GM23338 (cell line): ENCODE measurements at regions not wholly inside any gene's neighbourhood (a gene's known extent, or its start where the extent isn't known, plus 50 kb on each side); places are given as distances from the start of the nearest gene placed in this dataset.

Source experiments
- ATAC-seq: fragments of 200-7000 bp; cut with Tn5 transposase; 3 replicates; pipeline ENCODE4 v1.9.1; 2020
- DNase-seq: peaks from one replicate; pipeline ENCODE4 v3.0.0-alpha.2; 2015; ENCODE audit warnings: low spot score
- H2AFZ ChIP-seq: fragments of 200-600 bp; sonication (generic); 2 replicates; pipeline ENCODE4 v1.8.0; 2016; ENCODE audit warnings: antibody characterized with exemption, mild to moderate bottlenecking, moderate library complexity
- H3F3A ChIP-seq: fragments of 200-600 bp; sonication (generic); replicated peaks from 2 replicates; pipeline ENCODE4 v1.8.0; 2017; ENCODE audit warnings: antibody characterized with exemption, mixed run types, low read depth
- H3K27ac ChIP-seq: fragments of 200-600 bp; sonication (generic); 2 replicates; pipeline ENCODE4 v1.6.1; 2016; ENCODE audit warnings: low read depth
- H3K27me3 ChIP-seq: fragments of 200-600 bp; sonication (generic); 2 replicates; pipeline ENCODE4 v1.8.0; 2016; ENCODE audit warnings: mild to moderate bottlenecking, mixed run types, moderate library complexity; ENCODE audit not compliant: insufficient read depth
- H3K36me3 ChIP-seq: fragments of 200-600 bp; sonication (generic); 2 replicates; pipeline ENCODE4 v1.8.0; 2016; ENCODE audit warnings: mild to moderate bottlenecking; ENCODE audit not compliant: insufficient read depth
- H3K4me1 ChIP-seq: fragments of 200-600 bp; sonication (generic); 2 replicates; pipeline ENCODE4 v1.8.0; 2016; ENCODE audit warnings: mild to moderate bottlenecking, moderate library complexity; ENCODE audit not compliant: insufficient read depth
- H3K4me2 ChIP-seq: fragments of 200-600 bp; sonication (generic); 2 replicates; pipeline ENCODE4 v1.7.1; 2017; ENCODE audit warnings: mixed run types
- H3K4me3 ChIP-seq: fragments of 200-600 bp; sonication (generic); 2 replicates; pipeline ENCODE4 v1.6.1; 2016; ENCODE audit warnings: mixed run types
- H3K79me2 ChIP-seq: fragments of 200-600 bp; sonication (generic); replicated peaks from 2 replicates; pipeline ENCODE4 v1.8.0; 2017; ENCODE audit warnings: mild to moderate bottlenecking; ENCODE audit not compliant: insufficient read depth
- H3K9me2 ChIP-seq: fragments of 200-600 bp; sonication (generic); 2 replicates; pipeline ENCODE4 v1.8.0; 2017; ENCODE audit not compliant: insufficient read depth
- H4K20me1 ChIP-seq: fragments of 200-600 bp; sonication (generic); replicated peaks from 2 replicates; pipeline ENCODE4 v1.8.0; 2017; ENCODE audit warnings: mild to moderate bottlenecking; ENCODE audit not compliant: insufficient read depth
- H3K27ac Mint-ChIP-seq: 2 replicates; pipeline ENCODE4 v1.8.0; 2020; ENCODE audit warnings: inconsistent platforms, mild to moderate bottlenecking, moderate library complexity, mixed read lengths
- H3K27me3 Mint-ChIP-seq: 3 replicates; pipeline ENCODE4 v1.8.0; 2022; ENCODE audit warnings: low read depth, mild to moderate bottlenecking, moderate library complexity, mixed read lengths, inconsistent platforms; ENCODE audit not compliant: insufficient read depth, poor library complexity
- H3K36me3 Mint-ChIP-seq: 3 replicates; pipeline ENCODE4 v1.8.0; 2021; ENCODE audit warnings: low read depth, mild to moderate bottlenecking, inconsistent platforms, moderate library complexity, mixed read lengths
- H3K4me1 Mint-ChIP-seq: 3 replicates; pipeline ENCODE4 v1.8.0; 2020; ENCODE audit warnings: mild to moderate bottlenecking, inconsistent platforms, mixed read lengths
- H3K4me3 Mint-ChIP-seq: 3 replicates; pipeline ENCODE4 v1.8.0; 2021; ENCODE audit warnings: moderate library complexity, mild to moderate bottlenecking, inconsistent platforms, mixed read lengths
- H3K9me3 Mint-ChIP-seq: 3 replicates; pipeline ENCODE4 v1.8.0; 2020; ENCODE audit warnings: moderate library complexity, mild to moderate bottlenecking, inconsistent platforms, mixed read lengths
- CREB1 ChIP-seq: fragments of 250-450 bp; sonication (Bioruptor Pico); IDR thresholded peaks from 2 replicates; pipeline ENCODE4 v1.5.0; 2020; ENCODE audit warnings: low read depth, mild to moderate bottlenecking, moderate library complexity
- CTCF ChIP-seq, 2 experiments: fragments of 200-600 bp in 1 of 2; sonication (generic) in 1 of 2; conservative IDR thresholded peaks; 2 replicates each; pipeline versions ENCODE4 v1.5.1 to v1.6.1; 2016 to 2017; ENCODE audit warnings: antibody characterized with exemption in 2 of 2, low read depth in 2 of 2, mild to moderate bottlenecking in 2 of 2, moderate library complexity in 1 of 2
- ETS1 ChIP-seq: IDR thresholded peaks from 2 replicates; pipeline ENCODE4 v1.6.1; 2016; ENCODE audit warnings: antibody characterized with exemption
- EZH2 ChIP-seq: fragments of 200-600 bp; sonication (generic); IDR thresholded peaks from one replicate; pipeline ENCODE4 v1.8.0; 2017; ENCODE audit warnings: antibody characterized with exemption, mild to moderate bottlenecking, low read depth; ENCODE audit not compliant: unreplicated experiment
- EZH2phosphoT487 ChIP-seq: fragments of 200-600 bp; sonication (generic); IDR thresholded peaks from one replicate; pipeline ENCODE4 v1.8.1; 2018; ENCODE audit warnings: antibody characterized with exemption; ENCODE audit not compliant: unreplicated experiment
- JUNB ChIP-seq: IDR thresholded peaks from one replicate; pipeline ENCODE4 v1.6.1; 2016; ENCODE audit warnings: antibody characterized with exemption; ENCODE audit not compliant: unreplicated experiment
- NANOG ChIP-seq: IDR thresholded peaks from 2 replicates; pipeline ENCODE4 v1.6.1; 2016; ENCODE audit warnings: antibody characterized with exemption, borderline replicate concordance
- POLR2AphosphoS5 ChIP-seq: IDR thresholded peaks from 2 replicates; pipeline ENCODE4 v1.6.1; 2016; ENCODE audit warnings: antibody characterized with exemption, low read depth
- REST ChIP-seq: IDR thresholded peaks from one replicate; pipeline ENCODE4 v1.6.1; 2018; ENCODE audit warnings: antibody characterized with exemption; ENCODE audit not compliant: unreplicated experiment
- STAT1 ChIP-seq: IDR thresholded peaks from one replicate; pipeline ENCODE4 v1.6.1; 2016; ENCODE audit warnings: antibody characterized with exemption; ENCODE audit not compliant: unreplicated experiment
- ZNF114 ChIP-seq: fragments of 250-450 bp; sonication (Bioruptor Pico); IDR thresholded peaks from 2 replicates; pipeline ENCODE4 v1.5.0; 2020; ENCODE audit warnings: mild to moderate bottlenecking, moderate library complexity
- ZNF331 ChIP-seq: fragments of 250-450 bp; sonication (Bioruptor Pico); IDR thresholded peaks from 2 replicates; pipeline ENCODE4 v1.5.0; 2020; ENCODE audit warnings: low read depth, mild to moderate bottlenecking, moderate library complexity
- TF ChIP-seq, protein P1 (sequence below): fragments of 250-450 bp; sonication (Bioruptor Pico); IDR thresholded peaks from 2 replicates; pipeline ENCODE4 v1.5.0; 2020; ENCODE audit warnings: mild to moderate bottlenecking, moderate library complexity

DNA sequence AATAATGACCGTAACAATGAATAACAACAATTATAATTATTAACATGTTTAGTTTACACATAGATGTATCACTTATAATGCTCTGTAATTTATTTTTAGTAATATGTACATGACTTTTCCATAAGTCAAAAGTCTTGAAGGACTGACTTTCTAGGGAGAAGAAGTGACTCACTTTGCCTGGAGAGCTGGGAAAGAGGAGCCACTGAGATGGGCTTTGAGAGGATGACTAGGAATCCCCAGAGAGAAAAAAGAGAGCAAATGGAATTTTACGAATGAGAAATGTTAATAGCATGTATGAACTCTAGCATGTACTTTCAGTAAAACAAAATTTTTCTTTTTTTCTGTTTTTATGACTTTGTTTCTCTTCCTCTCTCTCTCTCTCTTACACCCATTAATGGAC lies 67.8 kb upstream of the RALY start:
- H3K36me3 ChIP-seq, result no peaks in the 10 kb centered on the region
- no peaks in the 10 kb centered on the region for H3K4me1 Mint-ChIP-seq
- H3K9me2 ChIP-seq, result no peaks in the 10 kb centered on the region
- H3K27me3 ChIP-seq, result no peaks in the 10 kb centered on the region
- no peaks in the 10 kb centered on the region for H3K36me3 Mint-ChIP-seq
- H3K4me3 Mint-ChIP-seq, result no peak overlapping the region
- H3K4me1 ChIP-seq, result no peaks in the 10 kb centered on the region
- no peaks in the 10 kb centered on the region for H4K20me1 ChIP-seq
- no peak for ATAC-seq
- no peak for TF ChIP-seq STAT1
- no peak for TF ChIP-seq ETS1
- TF ChIP-seq EZH2, result no peak
- TF ChIP-seq JUNB, result no peak
- TF ChIP-seq, protein P1, sequence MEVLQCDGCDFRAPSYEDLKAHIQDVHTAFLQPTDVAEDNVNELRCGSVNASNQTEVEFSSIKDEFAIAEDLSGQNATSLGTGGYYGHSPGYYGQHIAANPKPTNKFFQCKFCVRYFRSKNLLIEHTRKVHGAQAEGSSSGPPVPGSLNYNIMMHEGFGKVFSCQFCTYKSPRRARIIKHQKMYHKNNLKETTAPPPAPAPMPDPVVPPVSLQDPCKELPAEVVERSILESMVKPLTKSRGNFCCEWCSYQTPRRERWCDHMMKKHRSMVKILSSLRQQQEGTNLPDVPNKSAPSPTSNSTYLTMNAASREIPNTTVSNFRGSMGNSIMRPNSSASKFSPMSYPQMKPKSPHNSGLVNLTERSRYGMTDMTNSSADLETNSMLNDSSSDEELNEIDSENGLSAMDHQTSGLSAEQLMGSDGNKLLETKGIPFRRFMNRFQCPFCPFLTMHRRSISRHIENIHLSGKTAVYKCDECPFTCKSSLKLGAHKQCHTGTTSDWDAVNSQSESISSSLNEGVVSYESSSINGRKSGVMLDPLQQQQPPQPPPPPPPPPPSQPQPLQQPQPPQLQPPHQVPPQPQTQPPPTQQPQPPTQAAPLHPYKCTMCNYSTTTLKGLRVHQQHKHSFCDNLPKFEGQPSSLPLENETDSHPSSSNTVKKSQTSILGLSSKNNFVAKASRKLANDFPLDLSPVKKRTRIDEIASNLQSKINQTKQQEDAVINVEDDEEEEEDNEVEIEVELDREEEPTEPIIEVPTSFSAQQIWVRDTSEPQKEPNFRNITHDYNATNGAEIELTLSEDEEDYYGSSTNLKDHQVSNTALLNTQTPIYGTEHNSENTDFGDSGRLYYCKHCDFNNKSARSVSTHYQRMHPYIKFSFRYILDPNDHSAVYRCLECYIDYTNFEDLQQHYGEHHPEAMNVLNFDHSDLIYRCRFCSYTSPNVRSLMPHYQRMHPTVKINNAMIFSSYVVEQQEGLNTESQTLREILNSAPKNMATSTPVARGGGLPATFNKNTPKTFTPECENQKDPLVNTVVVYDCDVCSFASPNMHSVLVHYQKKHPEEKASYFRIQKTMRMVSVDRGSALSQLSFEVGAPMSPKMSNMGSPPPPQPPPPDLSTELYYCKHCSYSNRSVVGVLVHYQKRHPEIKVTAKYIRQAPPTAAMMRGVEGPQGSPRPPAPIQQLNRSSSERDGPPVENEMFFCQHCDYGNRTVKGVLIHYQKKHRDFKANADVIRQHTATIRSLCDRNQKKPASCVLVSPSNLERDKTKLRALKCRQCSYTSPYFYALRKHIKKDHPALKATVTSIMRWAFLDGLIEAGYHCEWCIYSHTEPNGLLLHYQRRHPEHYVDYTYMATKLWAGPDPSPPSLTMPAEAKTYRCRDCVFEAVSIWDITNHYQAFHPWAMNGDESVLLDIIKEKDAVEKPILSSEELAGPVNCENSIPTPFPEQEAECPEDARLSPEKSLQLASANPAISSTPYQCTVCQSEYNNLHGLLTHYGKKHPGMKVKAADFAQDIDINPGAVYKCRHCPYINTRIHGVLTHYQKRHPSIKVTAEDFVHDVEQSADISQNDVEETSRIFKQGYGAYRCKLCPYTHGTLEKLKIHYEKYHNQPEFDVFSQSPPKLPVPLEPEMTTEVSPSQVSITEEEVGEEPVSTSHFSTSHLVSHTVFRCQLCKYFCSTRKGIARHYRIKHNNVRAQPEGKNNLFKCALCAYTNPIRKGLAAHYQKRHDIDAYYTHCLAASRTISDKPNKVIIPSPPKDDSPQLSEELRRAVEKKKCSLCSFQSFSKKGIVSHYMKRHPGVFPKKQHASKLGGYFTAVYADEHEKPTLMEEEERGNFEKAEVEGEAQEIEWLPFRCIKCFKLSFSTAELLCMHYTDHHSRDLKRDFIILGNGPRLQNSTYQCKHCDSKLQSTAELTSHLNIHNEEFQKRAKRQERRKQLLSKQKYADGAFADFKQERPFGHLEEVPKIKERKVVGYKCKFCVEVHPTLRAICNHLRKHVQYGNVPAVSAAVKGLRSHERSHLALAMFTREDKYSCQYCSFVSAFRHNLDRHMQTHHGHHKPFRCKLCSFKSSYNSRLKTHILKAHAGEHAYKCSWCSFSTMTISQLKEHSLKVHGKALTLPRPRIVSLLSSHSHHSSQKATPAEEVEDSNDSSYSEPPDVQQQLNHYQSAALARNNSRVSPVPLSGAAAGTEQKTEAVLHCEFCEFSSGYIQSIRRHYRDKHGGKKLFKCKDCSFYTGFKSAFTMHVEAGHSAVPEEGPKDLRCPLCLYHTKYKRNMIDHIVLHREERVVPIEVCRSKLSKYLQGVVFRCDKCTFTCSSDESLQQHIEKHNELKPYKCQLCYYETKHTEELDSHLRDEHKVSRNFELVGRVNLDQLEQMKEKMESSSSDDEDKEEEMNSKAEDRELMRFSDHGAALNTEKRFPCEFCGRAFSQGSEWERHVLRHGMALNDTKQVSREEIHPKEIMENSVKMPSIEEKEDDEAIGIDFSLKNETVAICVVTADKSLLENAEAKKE (CRISPR knock-in tag), result no peak
- no peak for TF ChIP-seq CTCF (conservative IDR thresholded peaks at IDR 0.05; ENCODE audit: low read depth in 2 of 2)
- TF ChIP-seq POLR2AphosphoS5, result no peak
- no peak for TF ChIP-seq REST
- TF ChIP-seq CREB1, result no peak
- TF ChIP-seq NANOG, result no peak
- TF ChIP-seq EZH2phosphoT487, result no peak
- TF ChIP-seq ZNF331, result no peak
- no peak for TF ChIP-seq ZNF114 (CRISPR knock-in tag)
- H3K27ac ChIP-seq, result no peak overlapping the region
- no peaks in the 10 kb centered on the region for H3F3A ChIP-seq
- H3K4me3 ChIP-seq, result no peak overlapping the region
- no peak overlapping the region for H2AFZ ChIP-seq
- no peaks in the 10 kb centered on the region for H3K9me3 Mint-ChIP-seq
- peaks cover 7% of the 10 kb centered on the region for H3K27me3 Mint-ChIP-seq
- H3K4me2 ChIP-seq, result no peak overlapping the region
- DNase-seq, result no peak
- no peaks in the 10 kb centered on the region for H3K79me2 ChIP-seq
- H3K27ac Mint-ChIP-seq, result no peak overlapping the region
